GM19463 (cell line): ENCODE measurements at regions not wholly inside any gene's neighbourhood (a gene's known extent, or its start where the extent isn't known, plus 50 kb on each side); places are given as distances from the start of the nearest gene placed in this dataset.
A peak's percentile ranks its signal among the peaks of the same experiment; 100 is the strongest.
"Not testable (repeated sequence)": the region's sequence is repeated elsewhere in the genome, so short reads cannot be mapped to it uniquely, and the experiment has no call there.

Experiments
- ATAC-seq: cut with Tn5 transposase; IDR thresholded peaks from one replicate; pipeline ENCODE4 v1.9.1; 2021; ENCODE audit warnings: mild to moderate bottlenecking, moderate library complexity; ENCODE audit not compliant: unreplicated experiment

GRCh38 chr5:8528106-8528505 lies 659.2 kb downstream of the MTRR start:
- no peak for ATAC-seq

- ATAC-seq, result no peak
Measured at GRCh38 chr5:8538821-8539220, 669.9 kb downstream of the MTRR start.

GRCh38 chr5:8540317-8540716 lies 671.4 kb downstream of the MTRR start:
- no peak for ATAC-seq

GRCh38 chr5:8550921-8551320 lies 682.0 kb downstream of the MTRR start:
- no peak for ATAC-seq

- no peak for ATAC-seq
Measured at GRCh38 chr5:8553364-8553763, 684.4 kb downstream of the MTRR start.

- ATAC-seq, result no peak
Measured at GRCh38 chr5:8557728-8558127, 688.8 kb downstream of the MTRR start.

GRCh38 chr5:8560776-8561175 lies 691.8 kb downstream of the MTRR start:
- ATAC-seq, result no peak

DNA sequence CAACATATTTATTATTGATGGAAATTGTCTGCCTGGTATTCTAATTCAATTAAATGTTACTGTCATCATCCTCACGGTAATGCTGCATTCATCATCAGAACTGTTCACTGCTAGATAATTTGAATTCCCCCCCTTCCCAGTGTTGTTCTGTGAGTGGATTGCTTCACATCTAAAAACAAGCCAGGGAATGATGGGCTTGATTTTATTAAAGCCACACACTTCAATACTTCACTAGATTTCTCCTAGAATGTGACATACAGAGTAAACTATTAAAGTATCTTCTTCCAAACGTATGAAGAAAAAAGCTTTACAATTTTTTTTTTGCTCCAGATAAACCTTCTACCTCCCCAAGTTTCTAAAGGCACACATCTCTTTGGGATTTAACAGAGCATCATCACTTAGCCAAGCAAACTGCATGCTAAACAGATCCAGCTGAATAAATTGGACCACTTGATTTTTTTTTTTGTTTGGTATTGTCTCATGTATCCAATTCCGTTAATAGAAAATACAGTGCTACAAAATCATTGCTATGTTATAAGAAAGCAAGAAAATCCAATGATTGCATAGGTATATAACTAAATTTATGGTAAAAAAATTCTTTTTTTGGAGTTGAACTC lies 692.4 kb downstream of the MTRR start:
- no peak for ATAC-seq

- ATAC-seq, result no peak
Measured at GRCh38 chr5:8561854-8562253, 692.9 kb downstream of the MTRR start.

DNA sequence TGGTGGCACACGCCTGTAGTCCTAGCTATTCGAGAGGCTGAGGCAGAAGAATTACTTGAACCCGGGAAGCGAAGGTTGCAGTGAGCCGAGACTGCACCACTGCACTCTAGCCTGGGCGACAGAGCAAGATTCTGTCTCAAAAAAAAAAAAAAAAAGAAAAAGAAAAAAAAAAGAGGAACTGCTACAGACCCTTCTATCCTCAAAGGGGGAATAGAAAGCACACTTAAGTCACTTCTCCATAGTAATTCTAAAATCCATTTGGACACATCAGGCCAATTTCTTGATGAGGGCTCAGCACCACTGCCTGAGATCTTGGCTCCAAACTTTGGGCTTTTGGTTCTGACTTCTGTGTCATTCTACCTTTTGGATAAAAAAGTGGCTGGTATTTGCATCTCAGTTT lies 694.6 kb downstream of the MTRR start:
- not testable (repeated sequence) for ATAC-seq

DNA sequence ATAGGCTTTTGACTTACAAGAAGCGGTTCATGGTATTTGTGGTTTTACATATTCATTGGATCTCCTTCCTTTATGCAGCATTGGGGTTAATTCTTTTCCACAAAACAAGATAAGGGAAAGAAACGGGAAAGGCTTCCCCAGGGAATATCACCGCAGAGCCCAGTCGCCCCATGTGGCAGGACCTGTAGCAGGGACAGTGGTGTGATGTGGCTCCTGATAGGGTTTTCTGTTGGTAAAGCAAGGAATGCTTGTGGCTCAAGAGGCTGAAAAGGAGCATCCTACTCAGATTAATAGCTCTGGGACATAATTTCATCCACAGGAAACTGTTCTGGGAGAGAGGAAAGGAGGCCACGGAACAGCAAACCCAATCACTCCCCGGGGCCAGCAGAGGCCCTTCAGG lies 699.9 kb downstream of the MTRR start:
- ATAC-seq, result no peak

DNA sequence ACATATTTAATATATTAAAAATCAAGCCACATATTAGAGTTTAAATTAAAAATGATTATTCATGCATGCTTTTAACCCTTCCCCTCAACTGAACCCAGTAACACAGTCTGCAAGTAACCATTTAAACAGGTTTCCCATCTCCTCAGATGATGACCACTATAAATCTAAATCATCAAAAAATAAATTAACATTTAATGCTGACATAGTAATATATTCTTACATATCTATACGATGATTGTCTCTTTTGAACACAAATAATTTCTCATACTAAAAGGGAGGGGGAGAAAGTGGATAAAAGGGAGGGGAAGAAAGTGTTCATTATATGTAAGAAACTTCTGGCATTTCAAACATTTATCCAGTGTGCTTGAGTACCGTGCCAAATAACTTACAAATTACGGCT lies 701.6 kb downstream of the MTRR start:
- ATAC-seq, result no peak

DNA sequence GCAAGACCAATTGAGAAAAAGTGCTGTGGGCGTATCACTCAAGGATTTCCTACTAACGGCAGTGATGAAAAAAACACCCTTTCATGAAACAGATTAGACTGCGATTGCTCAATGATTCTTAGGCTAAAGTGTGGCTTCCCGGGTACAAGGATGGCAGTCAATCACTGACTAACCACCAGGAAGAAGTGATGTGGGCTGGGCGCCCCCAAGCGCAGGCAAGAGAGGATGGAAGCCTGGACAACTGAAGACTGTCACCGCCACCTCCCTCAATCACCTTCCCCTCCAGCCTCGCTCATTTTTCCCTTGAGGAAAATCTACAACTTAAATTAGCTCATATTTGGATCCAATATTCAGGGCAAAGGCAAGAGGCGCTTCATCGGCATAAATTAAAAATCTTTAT lies 707.2 kb downstream of the MTRR start:
- no peak for ATAC-seq

GRCh38 chr5:8577792-8578191 lies 708.8 kb downstream of the MTRR start:
- ATAC-seq, result peak; percentile 55

GRCh38 chr5:8580298-8580697 lies 711.4 kb downstream of the MTRR start:
- no peak for ATAC-seq

DNA sequence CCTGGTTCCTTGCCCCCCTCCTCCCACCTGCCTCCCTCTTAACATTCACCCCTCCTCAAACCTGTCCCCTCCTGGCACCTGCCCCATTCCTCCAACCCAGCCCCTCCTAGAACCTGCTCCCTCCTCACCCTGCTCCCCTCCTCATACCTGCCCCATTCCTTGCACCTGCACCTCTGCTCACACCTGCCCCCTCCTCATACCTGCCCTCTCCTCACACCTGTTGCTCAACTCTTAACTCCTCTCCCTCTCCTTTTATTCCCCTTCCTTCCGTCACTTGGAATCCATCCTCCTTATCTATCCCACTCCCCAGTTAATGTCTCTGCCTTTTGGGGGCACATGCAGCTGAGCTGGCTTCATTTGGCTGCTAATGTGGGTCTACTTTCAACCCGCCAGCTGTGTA lies 712.1 kb downstream of the MTRR start:
- no peak for ATAC-seq

DNA sequence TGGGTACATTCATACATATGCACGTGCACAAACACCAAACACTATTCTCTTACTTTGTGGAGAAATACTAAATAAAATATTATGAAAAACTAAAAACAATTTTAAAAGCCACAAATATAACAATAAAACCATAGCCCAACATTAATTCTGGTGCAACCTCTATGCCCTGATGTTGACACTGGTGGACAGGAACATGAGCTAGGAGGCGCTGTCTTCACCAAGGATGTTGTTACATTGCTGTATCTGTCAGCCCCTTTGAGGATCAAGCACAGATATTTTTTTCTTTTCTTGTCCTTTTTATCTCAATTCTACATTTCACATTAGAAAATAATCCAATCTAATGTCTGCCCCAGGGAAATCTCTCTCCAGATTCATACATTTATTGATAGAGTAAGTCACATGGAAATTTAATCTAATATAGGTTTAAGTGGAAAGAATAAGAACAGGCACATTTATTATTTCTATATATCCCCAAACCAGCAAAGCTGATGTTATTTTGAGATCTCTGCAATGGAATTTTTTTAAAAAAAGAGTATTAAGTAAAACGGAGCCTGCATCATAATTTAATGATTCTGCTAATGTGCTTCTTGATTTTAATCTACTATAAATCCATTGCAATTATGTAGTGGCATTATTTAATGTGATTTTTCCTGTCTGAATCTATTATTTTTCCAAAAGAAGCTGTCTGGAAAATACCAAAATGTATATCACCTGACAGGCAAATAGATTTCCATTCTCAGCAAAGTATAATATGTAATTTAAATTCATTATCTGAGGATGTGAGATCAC lies 716.5 kb downstream of the MTRR start:
- ATAC-seq, result no peak

- ATAC-seq, result no peak
Measured at GRCh38 chr5:8590959-8591358, 722.0 kb downstream of the MTRR start.

- ATAC-seq, result no peak
Measured at GRCh38 chr5:8598356-8598755, 729.4 kb downstream of the MTRR start.

GRCh38 chr5:8598996-8599395 lies 730.0 kb downstream of the MTRR start:
- ATAC-seq, result no peak

DNA sequence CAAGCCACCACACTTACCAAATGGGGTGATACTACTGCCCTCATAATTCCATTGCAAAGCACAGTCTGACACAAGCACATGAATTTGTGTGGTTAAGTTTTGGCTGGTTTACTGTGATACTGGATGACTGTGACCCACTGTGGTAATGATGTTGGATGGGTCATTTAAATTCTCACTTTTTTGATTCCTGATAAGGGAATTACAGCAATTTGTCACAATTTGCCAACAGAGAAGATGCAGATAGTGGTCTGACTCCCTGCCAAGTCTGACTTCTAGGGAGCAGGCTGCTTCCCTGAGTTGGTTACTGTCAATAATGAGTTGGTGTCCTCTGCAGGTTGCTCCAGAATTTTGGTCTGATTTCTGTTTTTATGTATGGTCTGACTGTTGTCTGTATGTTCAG lies 731.9 kb downstream of the MTRR start:
- no peak for ATAC-seq

DNA sequence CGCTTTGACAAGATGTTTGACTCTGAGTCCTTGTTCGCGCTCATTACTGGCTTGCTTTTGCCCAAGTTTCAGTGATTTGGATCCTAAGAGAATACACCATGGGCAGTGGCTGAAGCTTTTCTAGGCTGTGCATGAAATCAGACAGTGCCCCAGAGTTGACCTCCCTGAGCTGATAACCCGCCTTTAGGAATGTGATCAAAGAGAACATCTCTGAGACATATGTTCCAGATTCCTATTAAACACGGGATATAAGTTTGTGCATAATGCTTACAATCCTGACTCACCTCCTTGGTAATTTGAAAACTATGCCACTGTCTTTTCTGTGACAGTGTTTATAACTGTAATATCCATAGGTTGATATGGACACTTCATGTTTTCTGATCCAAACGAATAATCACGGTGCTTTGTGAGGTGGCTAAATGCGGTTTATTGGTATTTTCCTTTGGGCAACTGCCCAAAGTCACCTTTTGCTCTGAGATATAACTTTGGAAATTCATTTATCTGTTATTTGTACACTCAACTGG lies 732.9 kb downstream of the MTRR start:
- ATAC-seq, result no peak
